GM18861 (cell line): ENCODE measurements at regions not wholly inside any gene's neighbourhood (a gene's known extent, or its start where the extent isn't known, plus 50 kb on each side); places are given as distances from the start of the nearest gene placed in this dataset.
"Not testable (repeated sequence)": the region's sequence is repeated elsewhere in the genome, so short reads cannot be mapped to it uniquely, and the experiment has no call there.

ENCODE experiments used
- ATAC-seq: cut with Tn5 transposase; IDR thresholded peaks from one replicate; pipeline ENCODE4 v1.9.1; 2021; ENCODE audit not compliant: unreplicated experiment

- ATAC-seq, result no peak
These were observed 143.9 kb upstream of the SLC1A3 start for GRCh38 chr5:36462295-36463021.

DNA sequence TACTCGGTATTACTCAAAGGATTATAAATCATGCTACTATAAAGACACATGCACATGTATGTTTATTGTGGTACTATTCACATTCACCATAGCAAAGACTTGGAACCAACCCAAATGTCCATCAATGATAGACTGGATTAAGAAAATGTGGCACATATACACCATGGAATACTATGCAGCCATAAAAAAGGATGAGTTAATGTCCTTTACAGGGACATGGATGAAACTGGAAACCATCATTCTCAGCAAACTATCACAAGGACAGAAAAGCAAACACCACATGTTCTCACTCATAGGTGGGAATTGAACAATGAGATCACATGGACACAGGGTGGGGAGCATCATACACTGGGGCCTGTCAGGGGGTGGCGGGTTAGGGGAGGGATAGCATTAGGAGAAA, 130.5 kb upstream of the SLC1A3 start:
- ATAC-seq, result not testable (repeated sequence)

DNA sequence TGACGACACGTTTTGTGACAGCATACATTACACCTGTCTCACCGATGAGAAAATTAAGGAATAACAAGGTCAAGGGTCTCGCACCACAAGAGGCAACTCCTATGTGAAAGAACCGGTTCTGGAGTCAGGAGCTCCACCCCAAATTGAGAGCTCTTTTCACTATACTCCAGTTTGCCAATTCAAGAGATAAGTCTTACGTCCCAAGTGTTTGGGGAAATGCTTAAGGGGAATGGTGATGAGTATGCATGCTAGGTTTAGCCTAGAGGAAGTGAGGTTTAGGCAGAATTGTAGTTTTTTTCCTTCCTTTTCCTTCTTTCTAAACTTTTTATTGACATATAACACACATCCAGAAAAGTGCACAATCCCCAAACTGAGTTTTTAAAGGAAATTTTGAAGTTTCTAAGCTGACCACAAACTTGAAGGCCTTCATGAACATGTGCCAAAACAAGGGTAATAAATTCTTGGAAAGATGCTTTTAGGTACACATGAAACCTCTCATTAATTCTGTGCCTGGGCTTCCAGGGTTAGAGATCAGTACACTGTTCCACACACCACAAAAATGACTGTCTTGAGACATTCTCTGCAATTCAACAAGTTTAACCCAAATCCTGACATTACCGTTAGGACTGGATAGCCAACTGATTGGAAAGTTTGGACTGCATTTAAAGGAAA, 127.6 kb upstream of the SLC1A3 start:
- no peak for ATAC-seq

DNA sequence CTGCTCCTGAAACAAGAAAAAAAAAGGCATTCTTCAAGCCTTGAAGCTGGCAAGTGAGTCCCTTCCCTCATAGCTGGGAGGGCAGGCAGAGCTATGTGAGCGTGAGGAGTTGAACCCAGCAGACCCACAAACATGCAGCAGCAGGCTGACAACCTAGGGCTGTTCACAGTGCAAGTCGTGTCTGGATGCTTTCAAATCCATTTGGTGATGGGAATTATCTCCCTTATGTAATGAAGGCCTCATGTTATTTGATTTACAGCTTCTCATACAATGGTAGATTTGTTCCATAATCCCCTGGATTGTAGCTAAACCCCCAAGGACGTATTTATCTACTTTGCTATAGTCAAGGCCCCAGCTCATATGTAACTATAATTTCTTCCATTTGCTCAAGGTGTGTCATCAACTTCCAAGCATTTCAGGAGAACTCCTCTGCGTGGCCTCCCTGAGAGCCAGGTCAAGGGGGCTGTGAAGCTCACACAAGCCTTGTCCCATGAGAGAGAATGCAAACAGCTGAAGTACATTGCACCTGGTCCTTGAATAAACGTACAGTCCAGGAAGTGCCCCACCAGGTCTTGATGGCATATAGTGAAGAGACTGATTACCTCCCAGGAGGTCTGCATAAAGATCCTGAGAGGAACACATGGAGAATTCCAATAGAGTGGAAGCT, 124.8 kb upstream of the SLC1A3 start:
- no peak for ATAC-seq

GRCh38 chr5:36482812-36483211, 123.6 kb upstream of the SLC1A3 start:
- ATAC-seq, result no peak

DNA sequence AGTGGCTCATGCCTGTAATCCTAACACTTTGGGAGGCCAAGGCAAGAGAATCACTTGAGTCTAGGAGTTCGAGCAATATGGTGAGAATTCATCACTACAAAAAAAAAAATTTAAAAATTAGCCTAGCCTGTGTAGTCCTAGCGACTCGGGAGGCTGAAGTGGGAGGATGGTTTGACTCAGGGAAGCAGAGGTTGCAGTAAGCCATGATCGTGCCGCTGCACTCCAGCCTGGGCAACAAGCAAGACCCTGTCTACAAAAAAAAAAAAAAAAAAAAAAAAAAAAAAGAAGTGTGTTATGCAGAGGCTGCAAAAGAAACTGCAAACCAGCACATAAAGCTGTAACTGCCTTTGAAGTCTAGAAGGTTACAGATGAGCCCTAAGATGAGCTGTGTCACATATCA, 116.9 kb upstream of the SLC1A3 start:
- no peak for ATAC-seq

GRCh38 chr5:36491856-36492255, 114.5 kb upstream of the SLC1A3 start:
- ATAC-seq, result no peak

GRCh38 chr5:36492984-36493654, 113.3 kb upstream of the SLC1A3 start:
- no peak for ATAC-seq

DNA sequence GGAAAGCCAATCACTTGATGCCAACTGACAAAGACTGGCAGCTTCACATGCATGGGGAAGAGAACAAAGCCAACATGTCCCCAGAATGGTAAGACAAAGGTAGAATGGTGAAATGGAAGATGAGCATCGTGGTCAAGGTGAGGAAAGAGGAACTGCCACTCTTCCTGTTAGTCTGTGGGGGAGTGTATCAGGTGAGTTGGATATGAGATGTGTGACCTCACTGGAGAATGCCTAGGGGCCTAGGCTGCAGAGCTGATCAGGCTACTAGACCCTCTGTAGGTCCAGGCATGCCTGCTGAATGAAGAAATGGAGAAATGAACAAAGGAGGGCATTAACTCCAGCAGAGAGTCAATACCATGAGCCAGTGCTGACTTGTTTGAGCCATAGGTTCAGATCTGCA, 112.4 kb upstream of the SLC1A3 start:
- ATAC-seq, result no peak

DNA sequence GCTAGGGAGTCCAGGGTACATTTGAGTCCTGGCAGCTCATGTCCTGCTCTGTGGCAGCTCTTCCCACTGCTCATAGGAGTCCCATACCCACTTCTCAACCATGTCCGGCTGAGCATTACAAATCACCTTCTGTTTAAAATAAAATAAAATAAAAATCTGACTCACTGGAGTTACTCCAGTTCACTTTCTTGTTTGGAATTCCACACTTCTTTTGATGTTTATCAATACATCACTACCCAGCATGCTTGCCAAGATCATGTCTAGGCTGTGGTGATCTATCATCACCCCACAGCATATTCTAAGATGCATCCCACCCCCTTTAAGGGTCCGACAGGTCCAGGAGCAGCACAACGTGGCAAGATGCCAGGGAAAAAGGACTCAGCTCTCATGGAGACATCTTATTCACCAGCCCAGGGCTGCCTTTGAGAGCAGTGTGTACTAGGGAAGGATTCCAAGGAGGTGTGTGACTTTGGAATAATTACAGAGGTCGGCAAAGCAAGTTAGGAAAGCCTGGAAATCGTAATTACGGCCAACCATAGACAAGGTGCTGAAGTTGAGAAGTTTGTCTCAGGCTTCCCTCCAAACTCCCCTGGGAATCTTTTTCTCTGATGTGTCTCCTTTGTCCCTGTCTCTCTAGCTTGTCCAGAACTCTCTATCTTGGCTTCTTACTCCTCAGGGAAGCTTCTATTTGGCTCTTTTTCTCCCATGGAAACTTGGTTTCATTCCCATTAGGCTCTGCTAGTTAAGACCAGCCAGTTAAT, 111.4 kb upstream of the SLC1A3 start:
- no peak for ATAC-seq

DNA sequence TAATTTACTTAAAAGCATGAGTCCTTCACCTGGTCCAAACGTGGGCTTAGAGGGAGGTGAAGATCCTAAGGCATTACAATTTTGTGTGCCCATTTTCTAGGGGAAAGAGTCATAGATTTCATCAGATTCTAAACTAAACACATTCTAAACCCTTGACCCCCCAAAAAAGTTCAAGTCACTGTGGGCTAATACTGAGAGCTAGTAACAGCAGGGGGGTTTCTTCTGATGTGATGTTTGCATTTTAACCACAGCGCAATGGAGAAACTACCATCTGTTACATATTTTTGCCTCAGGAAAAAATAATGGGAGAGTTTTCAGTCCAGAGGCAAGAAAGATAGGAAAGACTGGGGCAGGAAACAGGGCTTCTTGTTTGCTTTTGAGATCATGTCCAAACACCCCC, 110.8 kb upstream of the SLC1A3 start:
- ATAC-seq, result no peak

- no peak for ATAC-seq
These were observed 109.9 kb upstream of the SLC1A3 start for GRCh38 chr5:36496471-36496870.

- ATAC-seq, result no peak
These were observed 103.8 kb upstream of the SLC1A3 start for GRCh38 chr5:36502608-36503007.

DNA sequence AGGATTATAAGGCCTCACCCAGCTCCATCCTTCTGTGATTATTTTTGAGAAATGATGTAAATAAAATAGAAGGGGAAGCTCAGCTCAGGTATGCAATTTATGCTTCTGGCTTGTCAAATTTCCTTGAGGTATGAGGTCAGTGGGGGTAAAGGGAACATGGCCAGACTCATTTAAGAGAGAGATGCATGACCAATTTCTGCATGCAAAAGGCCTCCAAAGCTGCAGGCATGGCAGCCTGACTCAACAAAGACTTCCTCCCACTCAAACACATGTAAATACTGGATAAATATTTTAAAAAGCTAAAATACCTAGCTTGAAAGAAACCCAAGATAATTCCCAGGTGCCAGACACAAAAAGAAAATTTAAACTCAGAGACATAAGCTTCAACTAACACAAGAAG, 101.4 kb upstream of the SLC1A3 start:
- ATAC-seq, result no peak

DNA sequence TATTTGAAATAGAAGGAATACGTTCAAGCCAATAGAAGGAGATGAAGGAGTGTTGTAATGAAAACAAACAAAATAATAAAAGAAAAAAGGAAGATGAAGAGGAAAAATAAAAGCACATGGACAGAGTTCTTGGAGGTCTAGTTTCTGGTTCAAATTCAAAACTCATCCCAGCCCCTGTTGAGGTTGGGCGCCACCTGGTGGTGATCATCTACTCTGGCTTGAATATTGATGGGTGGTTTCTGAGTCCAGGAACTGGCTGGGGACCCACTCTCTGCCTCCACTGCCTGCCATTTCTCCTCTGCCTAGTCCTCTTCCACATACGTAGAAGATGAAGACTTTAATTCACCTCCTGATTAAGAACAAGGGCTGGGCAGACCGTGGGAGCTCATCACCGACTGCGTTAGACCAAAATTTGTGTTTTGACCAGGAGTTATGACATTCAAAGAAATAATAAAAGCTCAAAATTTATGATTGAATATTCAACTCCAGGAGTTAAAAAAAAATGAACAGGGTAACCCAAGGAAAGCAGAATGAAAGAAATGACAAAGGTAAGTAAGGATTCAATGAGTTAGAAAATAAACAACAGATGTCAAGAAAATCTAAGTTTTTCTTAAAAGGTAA, 99.0 kb upstream of the SLC1A3 start:
- ATAC-seq, result peak; percentile 52

- ATAC-seq, result not testable (repeated sequence)
These were observed 98.1 kb upstream of the SLC1A3 start for GRCh38 chr5:36508331-36508730.

GRCh38 chr5:36513647-36514046, 92.8 kb upstream of the SLC1A3 start:
- not testable (repeated sequence) for ATAC-seq

DNA sequence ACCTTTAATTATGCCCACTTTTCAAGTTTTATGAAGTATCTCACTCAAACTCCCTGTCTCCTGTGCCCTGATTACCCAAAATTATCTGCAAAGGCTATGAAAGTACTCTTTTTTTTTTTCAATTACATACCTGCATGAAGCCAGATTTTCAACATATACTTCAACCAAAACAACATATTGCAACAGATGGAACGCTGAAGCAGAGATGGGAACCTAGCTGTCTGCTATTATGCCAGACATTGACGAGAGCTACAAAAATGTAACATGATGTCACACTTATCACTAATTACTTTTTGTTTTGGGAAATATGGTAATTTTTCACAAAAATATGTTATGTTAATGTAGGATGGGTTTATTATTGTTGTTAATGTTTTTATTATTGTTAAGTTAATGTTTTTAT, 86.5 kb upstream of the SLC1A3 start:
- ATAC-seq, result no peak

- no peak for ATAC-seq
These were observed 85.2 kb upstream of the SLC1A3 start for GRCh38 chr5:36521219-36521618.
